ENCODE measurements at regions not wholly inside any gene's neighbourhood (a gene's known extent, or its start where the extent isn't known, plus 50 kb on each side); places are given as distances from the start of the nearest gene placed in this dataset.

GRCh38 chr7:41220266-41220665, 482.6 kb downstream of the INHBA start:
- 74% methylated on average over 1 of the region's 1 CpG; no CpG with 5 or more reads in 1 of the 2 experiments for WGBS, 2 experiments (ENCODE audit: insufficient coverage in 1 of 2, insufficient read length in 1 of 2)
- DNase-seq: no peak
- Mint-ChIP-seq H3K4me1 (peaks cover 7% of the 10 kb centered on the region), H3K36me3 (ENCODE audit: low read depth) (no peaks in the 10 kb centered on the region), H3K27ac (no peak overlapping the region), H3K9me3 (no peaks in the 10 kb centered on the region), H3K27me3 (ENCODE audit: insufficient read depth) (peaks cover 67% of the 10 kb centered on the region), H3K4me3 (no peak overlapping the region)
- Histone ChIP-seq H3K4me3 (ENCODE audit: low read length) (no peak overlapping the region), H3K27me3 (ENCODE audit: control insufficient read depth, insufficient read depth, low read length, poor library complexity, severe bottlenecking) (peaks cover 44% of the 10 kb centered on the region), H3K36me3 (ENCODE audit: control insufficient read depth, insufficient read depth, low read length) (no peaks in the 10 kb centered on the region), H3K9ac (ENCODE audit: extremely low read depth, low read length, poor library complexity, severe bottlenecking) (no peak overlapping the region), H3K9me3 (ENCODE audit: control insufficient read depth, low read length) (no peaks in the 10 kb centered on the region), H3K4me1 (ENCODE audit: control insufficient read depth, insufficient read depth, low read length) (no peaks in the 10 kb centered on the region), H3K27ac (ENCODE audit: low read depth, low read length) (no peak overlapping the region)
- TF ChIP-seq, protein P1, sequence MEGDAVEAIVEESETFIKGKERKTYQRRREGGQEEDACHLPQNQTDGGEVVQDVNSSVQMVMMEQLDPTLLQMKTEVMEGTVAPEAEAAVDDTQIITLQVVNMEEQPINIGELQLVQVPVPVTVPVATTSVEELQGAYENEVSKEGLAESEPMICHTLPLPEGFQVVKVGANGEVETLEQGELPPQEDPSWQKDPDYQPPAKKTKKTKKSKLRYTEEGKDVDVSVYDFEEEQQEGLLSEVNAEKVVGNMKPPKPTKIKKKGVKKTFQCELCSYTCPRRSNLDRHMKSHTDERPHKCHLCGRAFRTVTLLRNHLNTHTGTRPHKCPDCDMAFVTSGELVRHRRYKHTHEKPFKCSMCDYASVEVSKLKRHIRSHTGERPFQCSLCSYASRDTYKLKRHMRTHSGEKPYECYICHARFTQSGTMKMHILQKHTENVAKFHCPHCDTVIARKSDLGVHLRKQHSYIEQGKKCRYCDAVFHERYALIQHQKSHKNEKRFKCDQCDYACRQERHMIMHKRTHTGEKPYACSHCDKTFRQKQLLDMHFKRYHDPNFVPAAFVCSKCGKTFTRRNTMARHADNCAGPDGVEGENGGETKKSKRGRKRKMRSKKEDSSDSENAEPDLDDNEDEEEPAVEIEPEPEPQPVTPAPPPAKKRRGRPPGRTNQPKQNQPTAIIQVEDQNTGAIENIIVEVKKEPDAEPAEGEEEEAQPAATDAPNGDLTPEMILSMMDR (conservative IDR thresholded peaks at IDR 0.05): no peak

DNA sequence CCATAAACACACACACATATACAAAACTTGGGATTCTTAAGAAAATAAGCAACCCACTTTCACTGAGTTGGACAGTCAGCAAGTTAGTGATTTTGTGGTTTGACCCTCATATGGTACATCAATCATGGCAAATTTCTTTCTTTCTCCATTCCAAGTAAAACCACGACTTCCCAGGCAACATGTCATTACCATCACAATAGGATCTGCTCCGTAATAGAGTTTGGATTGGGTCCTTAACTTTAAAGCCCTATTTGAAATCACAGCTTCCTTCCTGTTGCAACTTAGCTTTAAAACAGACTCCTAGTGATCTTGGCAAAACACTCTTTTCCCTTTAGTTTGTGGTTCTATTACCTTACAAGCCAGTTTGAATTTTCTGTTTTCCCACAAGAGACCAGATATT, 483.6 kb downstream of the INHBA start:
- Histone ChIP-seq H3K27ac (ENCODE audit: low read depth, low read length) (no peak overlapping the region), H3K4me1 (ENCODE audit: control insufficient read depth, insufficient read depth, low read length) (no peaks in the 10 kb centered on the region), H3K4me3 (ENCODE audit: low read length) (no peak overlapping the region), H3K27me3 (ENCODE audit: control insufficient read depth, insufficient read depth, low read length, poor library complexity, severe bottlenecking) (peaks cover 44% of the 10 kb centered on the region), H3K36me3 (ENCODE audit: control insufficient read depth, insufficient read depth, low read length) (no peaks in the 10 kb centered on the region), H3K9ac (ENCODE audit: extremely low read depth, low read length, poor library complexity, severe bottlenecking) (no peak overlapping the region), H3K9me3 (ENCODE audit: control insufficient read depth, low read length) (no peaks in the 10 kb centered on the region)
- Mint-ChIP-seq H3K27ac (no peak overlapping the region), H3K36me3 (ENCODE audit: low read depth) (no peaks in the 10 kb centered on the region), H3K27me3 (ENCODE audit: insufficient read depth) (peaks cover 72% of the 10 kb centered on the region), H3K4me3 (no peak overlapping the region), H3K4me1 (peaks cover 7% of the 10 kb centered on the region), H3K9me3 (no peaks in the 10 kb centered on the region)
- DNase-seq: no peak
- 8 to 32% methylated on average over 2 of the region's 2 CpGs for WGBS, 2 experiments (ENCODE audit: insufficient coverage in 1 of 2, insufficient read length in 1 of 2)
- TF ChIP-seq, protein P1 (conservative IDR thresholded peaks at IDR 0.05): no peak

GRCh38 chr7:41217306-41217705, 485.6 kb downstream of the INHBA start:
- H3K27ac Mint-ChIP-seq: no peak overlapping the region
- Histone ChIP-seq H3K27me3 (ENCODE audit: control insufficient read depth, insufficient read depth, low read length, poor library complexity, severe bottlenecking) (peaks cover 38% of the 10 kb centered on the region), H3K27ac (ENCODE audit: low read depth, low read length) (no peak overlapping the region), H3K4me1 (ENCODE audit: control insufficient read depth, insufficient read depth, low read length) (no peaks in the 10 kb centered on the region), H3K9ac (ENCODE audit: extremely low read depth, low read length, poor library complexity, severe bottlenecking) (no peak overlapping the region), H3K36me3 (ENCODE audit: control insufficient read depth, insufficient read depth, low read length) (no peaks in the 10 kb centered on the region), H3K9me3 (ENCODE audit: control insufficient read depth, low read length) (no peaks in the 10 kb centered on the region), H3K4me3 (ENCODE audit: low read length) (no peak overlapping the region)
- DNase-seq: no peak
- H3K27me3 Mint-ChIP-seq (ENCODE audit: insufficient read depth): peaks cover 78% of the 10 kb centered on the region
- H3K36me3 Mint-ChIP-seq (ENCODE audit: low read depth): no peaks in the 10 kb centered on the region
- TF ChIP-seq, protein P1 (conservative IDR thresholded peaks at IDR 0.05): no peak
- no peak overlapping the region for H3K4me3 Mint-ChIP-seq
- no peaks in the 10 kb centered on the region for H3K9me3 Mint-ChIP-seq
- H3K4me1 Mint-ChIP-seq: peaks cover 7% of the 10 kb centered on the region
- WGBS, 2 experiments (ENCODE audit: insufficient coverage in 1 of 2, insufficient read length in 1 of 2): 92 to 95% methylated on average over 3 of the region's 3 CpGs
